Lower leg skin (tissue), 4 donors: ENCODE measurements at regions not wholly inside any gene's neighbourhood (a gene's known extent, or its start where the extent isn't known, plus 50 kb on each side); places are given as distances from the start of the nearest gene placed in this dataset.

Experiments
- DNase-seq, 2 donors: peaks; one replicate each; pipeline ENCODE4 v3.0.0-alpha.2; 2019; ENCODE audit warnings: low spot score in 2 of 2
- H3K4me3 ChIP-seq: fragments of 200-600 bp; sonication (generic); 2 replicates; pipeline ENCODE4 v1.5.1; 2017; ENCODE audit warnings: mild to moderate bottlenecking, low read depth; ENCODE audit not compliant: poor library complexity, severe bottlenecking
- CTCF ChIP-seq, 3 donors: fragments of 450-650 bp; IDR thresholded peaks; one replicate each; pipeline ENCODE4 v1.5.1; 2016; ENCODE audit warnings: antibody characterized with exemption in 3 of 3, mild to moderate bottlenecking in 3 of 3, moderate library complexity in 2 of 3
- POLR2A ChIP-seq, 2 donors: fragments of 450-650 bp; IDR thresholded peaks; one replicate each; pipeline ENCODE4 v1.6.1; 2016 to 2017; ENCODE audit warnings: antibody characterized with exemption in 2 of 2, mild to moderate bottlenecking in 1 of 2, moderate library complexity in 1 of 2
- WGBS, 2 donors: methylation state at CpG; one replicate each; pipeline ENCODE4 v1.1.5; 2018; 5-methylcytosine and 5-hydroxymethylcytosine counted together
- intact Hi-C: fragments of 100-400 bp; cut with DNase I; formaldehyde crosslinking; loops from one replicate; pipeline ENCODE4 v1.15.0; 2023; ENCODE audit warnings: low total_unique reads

GRCh38 chr2:144240656-144241339 is 279.1 kb downstream of the ZEB2 start:
- TF ChIP-seq POLR2A (IDR thresholded peaks at IDR 0.05) = no peak
- TF ChIP-seq CTCF (IDR thresholded peaks at IDR 0.05) = no peak
- H3K4me3 ChIP-seq = no peak overlapping the region
- no peak for DNase-seq
- WGBS, 2 donors = 66 to 69% methylated on average over 3 of the region's 3 CpGs
- intact Hi-C loops = no loop called here

GRCh38 chr2:144239726-144240125 is 280.2 kb downstream of the ZEB2 start:
- TF ChIP-seq CTCF (IDR thresholded peaks at IDR 0.05) (no peak), POLR2A (IDR thresholded peaks at IDR 0.05) (no peak)

GRCh38 chr2:144239306-144239705 is 280.6 kb downstream of the ZEB2 start:
- TF ChIP-seq POLR2A (IDR thresholded peaks at IDR 0.05) = no peak
- 97 to 98% methylated on average over 1 of the region's 1 CpG for WGBS, 2 donors
- intact Hi-C loops = no loop called here
- no peak for DNase-seq
- H3K4me3 ChIP-seq = no peak overlapping the region

More at GRCh38 chr2:144239726-144240125, 280.2 kb downstream of the ZEB2 start:
- WGBS, 2 donors = 92 to 95% methylated on average over 1 of the region's 1 CpG
- no peak for DNase-seq
- no peak overlapping the region for H3K4me3 ChIP-seq
- intact Hi-C loops = no loop called here

- TF ChIP-seq CTCF (IDR thresholded peaks at IDR 0.05) (no peak), POLR2A (IDR thresholded peaks at IDR 0.05) (no peak)
- 79 to 81% methylated on average over 2 of the region's 2 CpGs for WGBS, 2 donors
- no peak overlapping the region for H3K4me3 ChIP-seq
- no peak for DNase-seq
- intact Hi-C loops = no loop called here
Measured at GRCh38 chr2:144237830-144238627, 281.9 kb downstream of the ZEB2 start.

- 91 to 92% methylated on average over 4 of the region's 4 CpGs for WGBS, 2 donors
- no peak for TF ChIP-seq CTCF (IDR thresholded peaks at IDR 0.05)
- TF ChIP-seq POLR2A (IDR thresholded peaks at IDR 0.05) = no peak
- intact Hi-C loops = no loop called here
- no peak overlapping the region for H3K4me3 ChIP-seq
- DNase-seq = no peak
Measured at GRCh38 chr2:144237108-144237507, 282.8 kb downstream of the ZEB2 start.

GRCh38 chr2:144235050-144235449 is 284.9 kb downstream of the ZEB2 start:
- no peak for DNase-seq
- WGBS, 2 donors = 72 to 90% methylated on average over 1 of the region's 1 CpG
- no peak overlapping the region for H3K4me3 ChIP-seq
- intact Hi-C loops = no loop called here
- TF ChIP-seq POLR2A (IDR thresholded peaks at IDR 0.05) (no peak), CTCF (IDR thresholded peaks at IDR 0.05) (no peak)
